ENCODE measurements at regions not wholly inside any gene's neighbourhood (a gene's known extent, or its start where the extent isn't known, plus 50 kb on each side); places are given as distances from the start of the nearest gene placed in this dataset.
"Not testable (repeated sequence)": the region's sequence is repeated elsewhere in the genome, so short reads cannot be mapped to it uniquely, and the experiment has no call there.

GRCh38 chr11:42841556-42841955 lies 470.2 kb upstream of the API5 start:
- no peak overlapping the region for H3K27ac ChIP-seq
- TF ChIP-seq POLR2A (IDR thresholded peaks at IDR 0.05) (no peak), CTCF (IDR thresholded peaks at IDR 0.05 in 4 of 5, conservative IDR thresholded peaks at IDR 0.05 in 1 of 5) (no peak)
- no peaks in the 10 kb centered on the region for H3K27me3 ChIP-seq
- intact Hi-C loops (cut with DNase I; ENCODE audit: low total_unique reads) (no loop called here), in situ Hi-C loops (cut with MboI; ENCODE audit: low sequenced_read_pairs in 4 of 4) (no loop called here)
- no peak for DNase-seq
- no peak for ATAC-seq
- H3K9me3 ChIP-seq = no peaks in the 10 kb centered on the region
- H3K4me1 ChIP-seq = no peaks in the 10 kb centered on the region
- no peaks in the 10 kb centered on the region for H3K36me3 ChIP-seq
- no peak overlapping the region for H3K4me3 ChIP-seq

- Histone ChIP-seq H3K4me1 (no peaks in the 10 kb centered on the region), H3K4me3 (no peak overlapping the region), H3K9me3 (no peaks in the 10 kb centered on the region), H3K27ac (no peak overlapping the region), H3K36me3 (no peaks in the 10 kb centered on the region), H3K27me3 (no peaks in the 10 kb centered on the region)
- in situ Hi-C loops (cut with MboI; ENCODE audit: low sequenced_read_pairs in 4 of 4) = no loop called here
- TF ChIP-seq CTCF (IDR thresholded peaks at IDR 0.05 in 4 of 5, conservative IDR thresholded peaks at IDR 0.05 in 1 of 5) = no peak
- TF ChIP-seq POLR2A (IDR thresholded peaks at IDR 0.05) = no peak
- no peak for DNase-seq
- intact Hi-C loops (cut with DNase I; ENCODE audit: low total_unique reads) = no loop called here
- no peak for ATAC-seq
Measured at GRCh38 chr11:42849362-42849761, 462.4 kb upstream of the API5 start.

GRCh38 chr11:42857344-42857743 lies 454.5 kb upstream of the API5 start:
- no peaks in the 10 kb centered on the region for H3K27me3 ChIP-seq
- DNase-seq (no peak), ATAC-seq (no peak)
- H3K9me3 ChIP-seq = no peaks in the 10 kb centered on the region
- no peaks in the 10 kb centered on the region for H3K4me1 ChIP-seq
- TF ChIP-seq CTCF (IDR thresholded peaks at IDR 0.05 in 4 of 5, conservative IDR thresholded peaks at IDR 0.05 in 1 of 5) = no peak
- no peak for TF ChIP-seq POLR2A (IDR thresholded peaks at IDR 0.05)
- in situ Hi-C loops (cut with MboI; ENCODE audit: low sequenced_read_pairs in 4 of 4) = no loop called here
- no peak overlapping the region for H3K4me3 ChIP-seq
- intact Hi-C loops (cut with DNase I; ENCODE audit: low total_unique reads) = loop anchor here (1.0 kb wide), 1 partner anchor 9 kb away; no protein-coding TSS in a partner anchor
- H3K36me3 ChIP-seq = no peaks in the 10 kb centered on the region
- no peak overlapping the region for H3K27ac ChIP-seq

GRCh38 chr11:42870480-42870879 lies 441.3 kb upstream of the API5 start:
- Histone ChIP-seq H3K9me3 (no peaks in the 10 kb centered on the region), H3K27me3 (no peaks in the 10 kb centered on the region), H3K4me1 (no peaks in the 10 kb centered on the region), H3K36me3 (no peaks in the 10 kb centered on the region), H3K4me3 (no peak overlapping the region), H3K27ac (no peak overlapping the region)
- TF ChIP-seq CTCF (IDR thresholded peaks at IDR 0.05 in 4 of 5, conservative IDR thresholded peaks at IDR 0.05 in 1 of 5) = no peak
- DNase-seq (no peak), ATAC-seq (no peak)
- intact Hi-C loops (cut with DNase I; ENCODE audit: low total_unique reads) (no loop called here), in situ Hi-C loops (cut with MboI; ENCODE audit: low sequenced_read_pairs in 4 of 4) (no loop called here)

- DNase-seq; H3K27ac ChIP-seq; in situ Hi-C loops (cut with MboI; ENCODE audit: low sequenced_read_pairs in 4 of 4); H3K4me3 ChIP-seq; intact Hi-C loops (cut with DNase I; ENCODE audit: low total_unique reads); H3K9me3 ChIP-seq; H3K36me3 ChIP-seq; H3K4me1 ChIP-seq; ATAC-seq; H3K27me3 ChIP-seq: not testable (repeated sequence)
Measured at GRCh38 chr11:42873800-42874405, 437.9 kb upstream of the API5 start.

GRCh38 chr11:42881335-42881734 lies 430.5 kb upstream of the API5 start:
- H3K4me1 ChIP-seq; DNase-seq; ATAC-seq; H3K27me3 ChIP-seq; H3K36me3 ChIP-seq; H3K27ac ChIP-seq; H3K4me3 ChIP-seq; H3K9me3 ChIP-seq; intact Hi-C loops (cut with DNase I; ENCODE audit: low total_unique reads): not testable (repeated sequence)
- in situ Hi-C loops (cut with MboI; ENCODE audit: low sequenced_read_pairs in 4 of 4) = loop anchor here in 1 of 4 donors (25.0 kb wide), 1 partner anchor 106 kb away; no protein-coding TSS in a partner anchor
